ENCODE measurements at regions not wholly inside any gene's neighbourhood (a gene's known extent, or its start where the extent isn't known, plus 50 kb on each side); places are given as distances from the start of the nearest gene placed in this dataset.

DNA sequence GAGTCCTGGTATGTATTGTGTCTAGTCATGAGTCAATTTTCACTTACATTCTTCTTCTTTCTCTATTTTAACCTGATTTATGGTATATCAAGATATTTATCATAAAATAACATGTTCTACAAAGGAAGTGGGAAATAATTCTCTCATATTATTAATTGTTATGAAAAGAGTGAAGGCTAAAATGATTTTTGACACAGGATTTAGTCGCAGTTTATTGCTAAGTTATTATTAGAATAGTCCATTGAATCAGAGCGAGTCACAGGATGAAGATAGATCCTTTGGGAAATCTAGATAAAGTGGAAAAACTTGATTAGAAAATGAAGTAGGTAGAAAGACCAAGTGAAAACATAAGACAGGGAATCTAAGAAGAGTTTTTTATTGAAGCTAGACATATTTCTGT is 184.3 kb upstream of the DGKB start:
- no peaks in the 10 kb centered on the region for H3K9me1 ChIP-seq (replicated peaks; ENCODE audit: control insufficient read depth, extremely low read depth, insufficient read depth, low read length)
- no peak overlapping the region for H3K4me3 ChIP-seq (replicated peaks in 1 of 3; ENCODE audit: insufficient read depth in 1 of 3, low read depth in 1 of 3, low read length in 3 of 3)
- peaks cover 7% of the 10 kb centered on the region for H3K4me1 ChIP-seq (ENCODE audit: control insufficient read depth, extremely low read depth, insufficient read depth, low read length)
- H3K79me2 ChIP-seq (ENCODE audit: control insufficient read depth, insufficient read depth, low read length), result no peaks in the 10 kb centered on the region
- no peak overlapping the region for H2AFZ ChIP-seq (ENCODE audit: low read depth, low read length)
- peak; percentile 79 for DNase-seq (ENCODE audit: low read depth, low spot score)
- H3K36me3 ChIP-seq (ENCODE audit: control insufficient read depth in 2 of 2, extremely low read depth in 1 of 2, insufficient read depth in 2 of 2, low read length in 2 of 2), result no peaks in the 10 kb centered on the region
- dilution Hi-C loops (cut with MboI; ENCODE audit: extremely low pct_ligation_motif_present, low sequenced_read_pairs) (no loop called here), intact Hi-C loops (cut with micrococcal nuclease) (loop anchor here (2.0 to 5.0 kb wide), 2 partner anchors 35 to 44 kb away; no protein-coding TSS in a partner anchor)
- FAIRE-seq, result no peak
- no TSS peak for BruUV-seq (replicated peaks)
- ChIA-PET POLR2A (no interaction called here), CTCF (interaction anchor here (1.1 kb wide), 1 partner anchor 13 kb away, joined by 3 read pairs; no protein-coding TSS in a partner anchor)
- H3K9me3 ChIP-seq (replicated peaks; ENCODE audit: control insufficient read depth, insufficient read depth, low read length), result no peaks in the 10 kb centered on the region
- H3K9ac ChIP-seq (replicated peaks; ENCODE audit: extremely low read depth, insufficient read depth, low read length), result no peak overlapping the region
- TF ChIP-seq, protein P1, sequence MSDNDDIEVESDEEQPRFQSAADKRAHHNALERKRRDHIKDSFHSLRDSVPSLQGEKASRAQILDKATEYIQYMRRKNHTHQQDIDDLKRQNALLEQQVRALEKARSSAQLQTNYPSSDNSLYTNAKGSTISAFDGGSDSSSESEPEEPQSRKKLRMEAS (IDR thresholded peaks at IDR 0.05; ENCODE audit: insufficient read depth, insufficient read length), result no peak
- peak; percentile 21 for TF ChIP-seq GATA2 (IDR thresholded peaks at IDR 0.05; ENCODE audit: insufficient read depth, insufficient read length, low read depth, low read length)
- no peaks in the 10 kb centered on the region for H4K20me1 ChIP-seq (replicated peaks; ENCODE audit: control insufficient read depth, extremely low read depth, insufficient read depth, low read length)
- H3K4me2 ChIP-seq (ENCODE audit: insufficient read depth, low read length), result no peak overlapping the region
- no peak overlapping the region for H3K27ac ChIP-seq (ENCODE audit: insufficient read depth, low read depth, low read length)
- H3K27me3 ChIP-seq (ENCODE audit: control insufficient read depth in 2 of 2, insufficient read depth in 2 of 2, low read length in 2 of 2), result no peaks in the 10 kb centered on the region

DNA sequence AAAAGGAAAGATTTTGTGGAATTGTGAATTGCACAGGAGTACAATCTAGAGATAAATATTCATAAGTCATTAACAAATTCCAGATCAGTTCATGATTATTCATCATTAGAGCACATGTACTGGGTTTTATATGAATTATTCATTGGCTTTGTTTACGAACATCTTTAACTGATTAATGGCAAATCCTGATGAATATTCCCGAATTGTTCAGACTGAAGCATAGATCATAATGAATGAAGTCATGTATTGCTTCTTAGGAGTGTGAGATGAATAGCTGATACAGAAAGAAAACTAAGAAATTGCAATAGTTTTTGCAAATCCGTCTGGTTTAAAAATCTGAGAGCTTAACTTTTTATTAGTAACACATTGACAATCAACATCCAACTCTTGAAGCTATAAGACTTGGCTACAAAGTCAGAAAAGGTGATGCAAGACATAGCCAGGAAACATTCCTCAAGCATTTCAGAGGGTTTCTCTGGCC is 183.6 kb upstream of the DGKB start:
- no peaks in the 10 kb centered on the region for H3K79me2 ChIP-seq (ENCODE audit: control insufficient read depth, insufficient read depth, low read length)
- H3K9me1 ChIP-seq (replicated peaks; ENCODE audit: control insufficient read depth, extremely low read depth, insufficient read depth, low read length), result no peaks in the 10 kb centered on the region
- H3K9ac ChIP-seq (replicated peaks; ENCODE audit: extremely low read depth, insufficient read depth, low read length), result no peak overlapping the region
- no peaks in the 10 kb centered on the region for H4K20me1 ChIP-seq (replicated peaks; ENCODE audit: control insufficient read depth, extremely low read depth, insufficient read depth, low read length)
- intact Hi-C loops (cut with micrococcal nuclease) (loop anchor here (2.0 to 5.0 kb wide), 2 partner anchors 36 to 45 kb away; no protein-coding TSS in a partner anchor), dilution Hi-C loops (cut with MboI; ENCODE audit: extremely low pct_ligation_motif_present, low sequenced_read_pairs) (no loop called here)
- H3K36me3 ChIP-seq (ENCODE audit: control insufficient read depth in 2 of 2, extremely low read depth in 1 of 2, insufficient read depth in 2 of 2, low read length in 2 of 2), result no peaks in the 10 kb centered on the region
- ChIA-PET POLR2A (no interaction called here), CTCF (interaction anchor here (1.1 kb wide), 1 partner anchor 13 kb away, joined by 3 read pairs; no protein-coding TSS in a partner anchor)
- no peak overlapping the region for H3K4me2 ChIP-seq (ENCODE audit: insufficient read depth, low read length)
- H3K4me3 ChIP-seq (replicated peaks in 1 of 3; ENCODE audit: insufficient read depth in 1 of 3, low read depth in 1 of 3, low read length in 3 of 3), result no peak overlapping the region
- no peaks in the 10 kb centered on the region for H3K27me3 ChIP-seq (ENCODE audit: control insufficient read depth in 2 of 2, insufficient read depth in 2 of 2, low read length in 2 of 2)
- H3K9me3 ChIP-seq (replicated peaks; ENCODE audit: control insufficient read depth, insufficient read depth, low read length), result no peaks in the 10 kb centered on the region
- H3K4me1 ChIP-seq (ENCODE audit: control insufficient read depth, extremely low read depth, insufficient read depth, low read length), result peaks cover 7% of the 10 kb centered on the region
- BruUV-seq (replicated peaks), result no TSS peak
- FAIRE-seq (no peak), DNase-seq (ENCODE audit: low read depth, low spot score) (no peak)
- TF ChIP-seq EZH2 (IDR thresholded peaks at IDR 0.05; ENCODE audit: borderline replicate concordance, low read depth, low read length, severe bottlenecking) (no peak), GATA2 (IDR thresholded peaks at IDR 0.05; ENCODE audit: insufficient read depth, insufficient read length, low read depth, low read length) (no peak), JUN (IDR thresholded peaks at IDR 0.05; ENCODE audit: borderline replicate concordance, insufficient read depth, insufficient read length, low read depth) (no peak), FOS (IDR thresholded peaks at IDR 0.05; ENCODE audit: borderline replicate concordance, insufficient read depth, low read length) (no peak), MYC (IDR thresholded peaks at IDR 0.05; ENCODE audit: low read depth, low read length) (no peak), POLR2A (IDR thresholded peaks at IDR 0.05; ENCODE audit: low read depth, low read length) (no peak), POLR2AphosphoS5 (IDR thresholded peaks at IDR 0.05; ENCODE audit: insufficient read depth, low read depth, low read length) (no peak)
- TF ChIP-seq, protein P2, sequence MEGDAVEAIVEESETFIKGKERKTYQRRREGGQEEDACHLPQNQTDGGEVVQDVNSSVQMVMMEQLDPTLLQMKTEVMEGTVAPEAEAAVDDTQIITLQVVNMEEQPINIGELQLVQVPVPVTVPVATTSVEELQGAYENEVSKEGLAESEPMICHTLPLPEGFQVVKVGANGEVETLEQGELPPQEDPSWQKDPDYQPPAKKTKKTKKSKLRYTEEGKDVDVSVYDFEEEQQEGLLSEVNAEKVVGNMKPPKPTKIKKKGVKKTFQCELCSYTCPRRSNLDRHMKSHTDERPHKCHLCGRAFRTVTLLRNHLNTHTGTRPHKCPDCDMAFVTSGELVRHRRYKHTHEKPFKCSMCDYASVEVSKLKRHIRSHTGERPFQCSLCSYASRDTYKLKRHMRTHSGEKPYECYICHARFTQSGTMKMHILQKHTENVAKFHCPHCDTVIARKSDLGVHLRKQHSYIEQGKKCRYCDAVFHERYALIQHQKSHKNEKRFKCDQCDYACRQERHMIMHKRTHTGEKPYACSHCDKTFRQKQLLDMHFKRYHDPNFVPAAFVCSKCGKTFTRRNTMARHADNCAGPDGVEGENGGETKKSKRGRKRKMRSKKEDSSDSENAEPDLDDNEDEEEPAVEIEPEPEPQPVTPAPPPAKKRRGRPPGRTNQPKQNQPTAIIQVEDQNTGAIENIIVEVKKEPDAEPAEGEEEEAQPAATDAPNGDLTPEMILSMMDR (IDR thresholded peaks at IDR 0.05; ENCODE audit: extremely low read depth in 1 of 2, insufficient read depth in 1 of 2, low read depth in 1 of 2, low read length in 2 of 2), result no peak
- TF ChIP-seq, protein P1 (IDR thresholded peaks at IDR 0.05; ENCODE audit: insufficient read depth, insufficient read length), result no peak
- no peak overlapping the region for H2AFZ ChIP-seq (ENCODE audit: low read depth, low read length)
- H3K27ac ChIP-seq (ENCODE audit: insufficient read depth, low read depth, low read length), result no peak overlapping the region
